SK-N-SH (cell line): ENCODE measurements at regions not wholly inside any gene's neighbourhood (a gene's known extent, or its start where the extent isn't known, plus 50 kb on each side); places are given as distances from the start of the nearest gene placed in this dataset.

Experiments
- CTCF ChIA-PET: fragments of 300-600, 350-600 bp; formaldehyde crosslinking; extraction: SDS; loops from one replicate; lab custom pipeline; 2021; lab: Yijun Ruan, JAX
- POLR2A ChIA-PET: fragments of 350-600 bp; sonication (Branson Sonifier 250); formaldehyde crosslinking; extraction: SDS; loops from one replicate; lab custom pipeline; 2020; ENCODE audit warnings: antibody characterized with exemption, inconsistent platforms; lab: Yijun Ruan, JAX
- DNase-seq: peaks from one replicate; pipeline ENCODE4 v3.0.0; 2012
- H2AFZ ChIP-seq: fragments of 200-600 bp; sonication (generic); 2 replicates; pipeline ENCODE4 v1.8.1; 2016; ENCODE audit warnings: antibody characterized with exemption, mild to moderate bottlenecking, low read depth
- H3F3A ChIP-seq: fragments of 200-600 bp; sonication (generic); replicated peaks from 2 replicates; pipeline ENCODE3; 2016; ENCODE audit warnings: antibody characterized with exemption, mild to moderate bottlenecking; ENCODE audit not compliant: insufficient read depth
- H3K27ac ChIP-seq, 2 experiments: fragments of 200-500 bp in 1 of 2; fragments of 200-600 bp in 1 of 2; sonication (Bioruptor generic) in 1 of 2; sonication (generic), shearing (Covaris generic) in 1 of 2; 2 replicates each; pipeline versions ENCODE4 v1.5.1 to v1.6.1; 2014 to 2016; ENCODE audit warnings: low read depth in 2 of 2, inconsistent platforms in 1 of 2, low read length in 1 of 2, mild to moderate bottlenecking in 1 of 2, mixed read lengths in 1 of 2
- H3K27me3 ChIP-seq: fragments of 200-600 bp; sonication (generic), shearing (Covaris generic); 2 replicates; pipeline ENCODE4 v1.6.1; 2016; ENCODE audit warnings: mixed run types; ENCODE audit not compliant: insufficient read depth
- H3K36me3 ChIP-seq, 2 experiments: fragments of 200-500 bp in 1 of 2; fragments of 200-600 bp in 1 of 2; sonication (Bioruptor generic) in 1 of 2; sonication (generic) in 1 of 2; replicated peaks in 1 of 2; 2 replicates each; pipeline versions ENCODE3 to v1.5.1; 2014 to 2016; ENCODE audit warnings: low read length in 1 of 2, mild to moderate bottlenecking in 1 of 2; ENCODE audit not compliant: insufficient read depth in 2 of 2, control insufficient read depth in 1 of 2
- H3K4me1 ChIP-seq, 2 experiments: fragments of 200-500 bp in 1 of 2; fragments of 200-600 bp in 1 of 2; sonication (Bioruptor generic) in 1 of 2; sonication (generic), shearing (Covaris generic) in 1 of 2; 2 replicates each; pipeline versions ENCODE4 v1.5.1 to v1.6.1; 2014 to 2016; ENCODE audit warnings: low read depth in 1 of 2, low read length in 1 of 2, mixed run types in 1 of 2; ENCODE audit not compliant: insufficient read depth in 2 of 2, control insufficient read depth in 1 of 2
- H3K4me2 ChIP-seq: fragments of 200-600 bp; sonication (generic), shearing (Covaris generic); 2 replicates; pipeline ENCODE4 v1.6.1; 2017; ENCODE audit warnings: mixed run types
- H3K4me3 ChIP-seq, 2 experiments: fragments of 200-500 bp in 1 of 2; fragments of 200-600 bp in 1 of 2; sonication (Bioruptor generic) in 1 of 2; sonication (generic), shearing (Covaris generic) in 1 of 2; 2 replicates each; pipeline versions ENCODE4 v1.5.1 to v1.8.1; 2014 to 2016; ENCODE audit warnings: low read depth in 2 of 2, inconsistent platforms in 1 of 2, low read length in 1 of 2, mild to moderate bottlenecking in 1 of 2, mixed read lengths in 1 of 2, moderate library complexity in 1 of 2
- H3K79me2 ChIP-seq: fragments of 200-600 bp; sonication (generic); 2 replicates; pipeline ENCODE4 v1.8.1; 2017; ENCODE audit warnings: mild to moderate bottlenecking; ENCODE audit not compliant: insufficient read depth
- H3K9ac ChIP-seq: fragments of 200-600 bp; sonication (generic); 2 replicates; pipeline ENCODE4 v1.6.1; 2017; ENCODE audit warnings: mixed run types
- H3K9me2 ChIP-seq: fragments of 200-600 bp; sonication (generic); 2 replicates; pipeline ENCODE4 v1.6.1; 2017; ENCODE audit warnings: mixed run types
- H3K9me3 ChIP-seq: fragments of 200-600 bp; sonication (generic); 2 replicates; pipeline ENCODE4 v1.6.1; 2017; ENCODE audit warnings: mixed run types, mild to moderate bottlenecking, moderate library complexity
- H4K20me1 ChIP-seq: fragments of 200-600 bp; sonication (generic); 2 replicates; pipeline ENCODE4 v1.6.1; 2017; ENCODE audit warnings: mild to moderate bottlenecking, mixed run types; ENCODE audit not compliant: insufficient read depth
- CTCF ChIP-seq: fragments of 200-600 bp; sonication (generic); IDR thresholded peaks from 2 replicates; pipeline ENCODE4 v1.6.1; 2017; ENCODE audit warnings: antibody characterized with exemption, mild to moderate bottlenecking, moderate library complexity
- ELF1 ChIP-seq: IDR thresholded peaks from 2 replicates; pipeline ENCODE4 v1.4.0; 2012
- EZH2phosphoT487 ChIP-seq: fragments of 200-600 bp; sonication (generic); IDR thresholded peaks from 2 replicates; pipeline ENCODE4 v1.6.1; 2017; ENCODE audit warnings: low read depth, mixed run types, mild to moderate bottlenecking, antibody characterized with exemption, moderate library complexity, borderline replicate concordance
- FOSL2 ChIP-seq: IDR thresholded peaks from 2 replicates; pipeline ENCODE4 v1.4.0; 2012; ENCODE audit warnings: low read depth, mild to moderate bottlenecking, moderate library complexity, borderline replicate concordance
- FOXJ3 ChIP-seq: sonication (generic); formaldehyde crosslinking; IDR thresholded peaks from 2 replicates; pipeline ENCODE4 v1.5.1; 2020; ENCODE audit warnings: mild to moderate bottlenecking, missing genetic modification reagents
- GABPA ChIP-seq: IDR thresholded peaks from 2 replicates; pipeline ENCODE4 v1.4.0; 2012; ENCODE audit warnings: low read depth, mild to moderate bottlenecking
- GATA2 ChIP-seq: sonication (generic); formaldehyde crosslinking; IDR thresholded peaks from 2 replicates; pipeline ENCODE4 v1.5.0; 2020; ENCODE audit warnings: mild to moderate bottlenecking, missing genetic modification reagents
- JUND ChIP-seq: IDR thresholded peaks from 2 replicates; pipeline ENCODE4 v1.4.0; 2012
- MAX ChIP-seq: IDR thresholded peaks from 2 replicates; pipeline ENCODE4 v1.4.0; 2012; ENCODE audit warnings: low read depth
- MEF2A ChIP-seq: IDR thresholded peaks from 2 replicates; pipeline ENCODE4 v1.4.0; 2012; ENCODE audit warnings: low read depth, borderline replicate concordance
- MXI1 ChIP-seq: IDR thresholded peaks from 2 replicates; pipeline ENCODE4 v1.6.1; 2012; ENCODE audit warnings: mild to moderate bottlenecking, low read depth, low read length, improper control_type of control experiment
- RAD21 ChIP-seq: IDR thresholded peaks from 2 replicates; pipeline ENCODE4 v1.6.1; 2012; ENCODE audit warnings: mild to moderate bottlenecking, low read length
- REST ChIP-seq: IDR thresholded peaks from 2 replicates; pipeline ENCODE4 v1.6.1; 2012; ENCODE audit warnings: mild to moderate bottlenecking, low read depth, low read length, moderate library complexity
- RFX5 ChIP-seq: IDR thresholded peaks from 2 replicates; pipeline ENCODE4 v1.6.1; 2012; ENCODE audit warnings: mild to moderate bottlenecking, improper control_type of control experiment, low read length
- RXRA ChIP-seq: IDR thresholded peaks from 2 replicates; pipeline ENCODE4 v1.4.0; 2012; ENCODE audit warnings: low read depth, mild to moderate bottlenecking, borderline replicate concordance
- SMC3 ChIP-seq: IDR thresholded peaks from 2 replicates; pipeline ENCODE4 v1.6.1; 2012; ENCODE audit warnings: low read depth, low read length, improper control_type of control experiment
- TAF1 ChIP-seq: IDR thresholded peaks from 2 replicates; pipeline ENCODE4 v1.6.1; 2012; ENCODE audit warnings: low read depth, mild to moderate bottlenecking, low read length, moderate library complexity, borderline replicate concordance
- TCF12 ChIP-seq: IDR thresholded peaks from 2 replicates; pipeline ENCODE4 v1.4.0; 2012
- TEAD4 ChIP-seq: IDR thresholded peaks from 2 replicates; pipeline ENCODE4 v1.4.0; 2012; ENCODE audit warnings: mild to moderate bottlenecking, borderline replicate concordance; ENCODE audit not compliant: insufficient read depth
- USF2 ChIP-seq: fragments of 150-350 bp; IDR thresholded peaks from 2 replicates; pipeline ENCODE4 v1.6.1; 2017; ENCODE audit warnings: antibody characterized with exemption, low read length, low read depth, borderline replicate concordance
- WGBS: methylation state at CpG from one replicate; pipeline ENCODE4 v1.1.6; 2017; ENCODE audit warnings: low lambda C conversion rate; 5-methylcytosine and 5-hydroxymethylcytosine counted together

GRCh38 chr6:134379076-134379475 lies 61.2 kb upstream of the SGK1 start:
- no peak overlapping the region for H2AFZ ChIP-seq
- H3K27me3 ChIP-seq = no peaks in the 10 kb centered on the region
- no peaks in the 10 kb centered on the region for H3K9me3 ChIP-seq
- no peak overlapping the region for H3K27ac ChIP-seq
- no peak for DNase-seq
- no peaks in the 10 kb centered on the region for H3K36me3 ChIP-seq
- no peaks in the 10 kb centered on the region for H3K79me2 ChIP-seq
- no peak for TF ChIP-seq TEAD4
- TF ChIP-seq USF2 = no peak
- no peak for TF ChIP-seq ELF1
- TF ChIP-seq EZH2phosphoT487 = no peak
- TF ChIP-seq TAF1 = no peak
- no peak for TF ChIP-seq RXRA
- TF ChIP-seq MXI1 = no peak
- TF ChIP-seq RAD21 = no peak
- no peak for TF ChIP-seq GABPA
- no peak for TF ChIP-seq MEF2A
- TF ChIP-seq RFX5 = no peak
- no peak for TF ChIP-seq JUND
- TF ChIP-seq CTCF = no peak
- TF ChIP-seq FOXJ3 = no peak
- no peak for TF ChIP-seq SMC3
- no peak for TF ChIP-seq MAX
- TF ChIP-seq FOSL2 = no peak
- TF ChIP-seq GATA2 = no peak
- no peak for TF ChIP-seq REST
- no peak for TF ChIP-seq TCF12
- ChIA-PET CTCF (no interaction called here), POLR2A (no interaction called here)
- no peak overlapping the region for H3K4me2 ChIP-seq
- no peaks in the 10 kb centered on the region for H3K9me2 ChIP-seq
- H3F3A ChIP-seq = no peaks in the 10 kb centered on the region
- H3K9ac ChIP-seq = no peak overlapping the region
- H3K4me1 ChIP-seq = no peaks in the 10 kb centered on the region
- H4K20me1 ChIP-seq = no peaks in the 10 kb centered on the region
- WGBS = 96% methylated on average over 4 of the region's 5 CpGs
- no peak overlapping the region for H3K4me3 ChIP-seq
